HL-60 (cell line): ENCODE measurements at regions not wholly inside any gene's neighbourhood (a gene's known extent, or its start where the extent isn't known, plus 50 kb on each side); places are given as distances from the start of the nearest gene placed in this dataset.

Experiments used
- DNase-seq, 2 experiments: peaks; one replicate each; pipeline ENCODE4 v3.0.0-alpha.2; 2010 to 2020; ENCODE audit warnings: low read depth in 1 of 2, low spot score in 1 of 2
- H3K27ac ChIP-seq: fragments of 250-450 bp; sonication (Bioruptor Pico); replicated peaks from 2 replicates; pipeline ENCODE4 v1.5.1; 2020; ENCODE audit warnings: mild to moderate bottlenecking, moderate library complexity
- H3K27me3 ChIP-seq: fragments of 250-450 bp; sonication (Bioruptor Pico); 2 replicates; pipeline ENCODE4 v1.5.1; 2021; ENCODE audit warnings: mild to moderate bottlenecking, moderate library complexity; ENCODE audit not compliant: insufficient read depth, poor library complexity, severe bottlenecking
- H3K4me3 ChIP-seq: replicated peaks from 2 replicates; pipeline ENCODE4 v1.5.1; 2011; ENCODE audit warnings: mild to moderate bottlenecking, control low read depth, low read length; ENCODE audit not compliant: insufficient read depth
- CTCF ChIP-seq: IDR thresholded peaks from one replicate; pipeline ENCODE4 v1.5.1; 2011; ENCODE audit warnings: low read length, control low read depth, inconsistent platforms; ENCODE audit not compliant: insufficient read depth
- GABPA ChIP-seq: IDR thresholded peaks from 2 replicates; pipeline ENCODE4 v1.6.1; 2012; ENCODE audit warnings: low read depth
- POLR2AphosphoS5 ChIP-seq: IDR thresholded peaks from 2 replicates; pipeline ENCODE4 v1.6.1; 2012; ENCODE audit warnings: low read depth
- SPI1 ChIP-seq: IDR thresholded peaks from 2 replicates; pipeline ENCODE4 v1.6.1; 2012; ENCODE audit warnings: low read depth, mild to moderate bottlenecking, borderline replicate concordance
- TF ChIP-seq, protein P1 (sequence below): IDR thresholded peaks from 2 replicates; pipeline ENCODE4 v1.6.1; 2012; ENCODE audit warnings: low read depth; ENCODE audit not compliant: insufficient replicate concordance

DNA sequence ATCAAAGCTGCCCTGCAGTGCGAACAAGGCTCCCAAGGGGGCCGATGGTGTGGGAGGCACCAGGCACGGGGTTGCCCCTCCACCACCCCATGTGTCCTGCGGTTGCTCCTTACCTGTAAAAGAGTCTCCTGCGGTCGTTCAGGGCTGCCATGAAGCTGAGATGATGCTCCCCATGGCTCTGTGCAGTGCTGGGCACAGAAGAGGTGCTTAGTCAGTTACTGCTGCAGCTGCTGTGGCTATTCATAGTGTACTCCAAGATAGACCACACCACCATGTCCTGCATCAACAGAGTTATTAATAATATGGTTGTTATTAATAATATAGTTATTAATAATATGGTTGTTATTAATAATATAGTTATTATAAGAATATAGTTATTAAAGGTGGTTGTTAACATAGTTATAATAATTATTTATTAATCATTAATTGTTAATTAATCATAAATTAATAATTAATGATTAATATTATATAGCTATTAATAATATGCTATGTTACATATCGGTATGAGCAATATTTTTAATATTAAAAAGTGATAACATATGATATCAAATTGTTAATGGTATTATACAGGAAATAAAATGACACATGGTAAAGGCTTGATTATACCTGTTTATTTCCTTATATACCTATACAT is 97.0 kb upstream of the PFKP start:
- DNase-seq: no peak
- Histone ChIP-seq H3K27me3 (no peaks in the 10 kb centered on the region), H3K27ac (no peak overlapping the region), H3K4me3 (no peak overlapping the region)
- TF ChIP-seq CTCF: no peak
- no peak for TF ChIP-seq GABPA
- no peak for TF ChIP-seq SPI1
- TF ChIP-seq, protein P1, sequence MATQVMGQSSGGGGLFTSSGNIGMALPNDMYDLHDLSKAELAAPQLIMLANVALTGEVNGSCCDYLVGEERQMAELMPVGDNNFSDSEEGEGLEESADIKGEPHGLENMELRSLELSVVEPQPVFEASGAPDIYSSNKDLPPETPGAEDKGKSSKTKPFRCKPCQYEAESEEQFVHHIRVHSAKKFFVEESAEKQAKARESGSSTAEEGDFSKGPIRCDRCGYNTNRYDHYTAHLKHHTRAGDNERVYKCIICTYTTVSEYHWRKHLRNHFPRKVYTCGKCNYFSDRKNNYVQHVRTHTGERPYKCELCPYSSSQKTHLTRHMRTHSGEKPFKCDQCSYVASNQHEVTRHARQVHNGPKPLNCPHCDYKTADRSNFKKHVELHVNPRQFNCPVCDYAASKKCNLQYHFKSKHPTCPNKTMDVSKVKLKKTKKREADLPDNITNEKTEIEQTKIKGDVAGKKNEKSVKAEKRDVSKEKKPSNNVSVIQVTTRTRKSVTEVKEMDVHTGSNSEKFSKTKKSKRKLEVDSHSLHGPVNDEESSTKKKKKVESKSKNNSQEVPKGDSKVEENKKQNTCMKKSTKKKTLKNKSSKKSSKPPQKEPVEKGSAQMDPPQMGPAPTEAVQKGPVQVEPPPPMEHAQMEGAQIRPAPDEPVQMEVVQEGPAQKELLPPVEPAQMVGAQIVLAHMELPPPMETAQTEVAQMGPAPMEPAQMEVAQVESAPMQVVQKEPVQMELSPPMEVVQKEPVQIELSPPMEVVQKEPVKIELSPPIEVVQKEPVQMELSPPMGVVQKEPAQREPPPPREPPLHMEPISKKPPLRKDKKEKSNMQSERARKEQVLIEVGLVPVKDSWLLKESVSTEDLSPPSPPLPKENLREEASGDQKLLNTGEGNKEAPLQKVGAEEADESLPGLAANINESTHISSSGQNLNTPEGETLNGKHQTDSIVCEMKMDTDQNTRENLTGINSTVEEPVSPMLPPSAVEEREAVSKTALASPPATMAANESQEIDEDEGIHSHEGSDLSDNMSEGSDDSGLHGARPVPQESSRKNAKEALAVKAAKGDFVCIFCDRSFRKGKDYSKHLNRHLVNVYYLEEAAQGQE: no peak
- no peak for TF ChIP-seq POLR2AphosphoS5

GRCh38 chr10:2968401-2969058 is 98.8 kb upstream of the PFKP start:
- H3K27me3 ChIP-seq: no peaks in the 10 kb centered on the region
- no peak overlapping the region for H3K27ac ChIP-seq
- TF ChIP-seq GABPA: no peak
- no peak for DNase-seq
- H3K4me3 ChIP-seq: no peak overlapping the region

DNA sequence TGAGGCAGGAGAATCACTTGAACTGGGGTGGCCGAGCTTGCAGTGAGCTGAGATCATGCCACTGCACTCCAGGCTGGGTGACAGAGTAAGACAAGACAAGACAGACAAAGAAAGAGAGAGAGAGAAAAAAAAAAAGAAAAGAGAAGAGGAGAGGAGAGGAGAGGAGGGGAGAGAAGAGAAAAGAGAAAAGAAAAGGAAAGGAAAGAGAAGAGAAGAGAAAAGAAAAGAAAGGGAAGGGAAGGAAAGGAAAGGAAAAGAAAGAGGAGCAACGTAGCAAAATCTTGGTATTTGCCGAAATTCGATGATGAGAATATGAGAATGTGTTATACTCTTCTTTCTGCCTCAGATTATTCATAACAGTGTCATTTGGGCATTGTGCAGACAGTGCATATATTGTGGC is 101.2 kb upstream of the PFKP start:
- Histone ChIP-seq H3K27me3 (no peaks in the 10 kb centered on the region), H3K27ac (no peak overlapping the region), H3K4me3 (no peak overlapping the region)
- TF ChIP-seq POLR2AphosphoS5 (no peak), SPI1 (no peak), CTCF (no peak), GABPA (no peak)
- TF ChIP-seq, protein P1: no peak
- DNase-seq: no peak

- Histone ChIP-seq H3K27ac (no peak overlapping the region), H3K4me3 (no peak overlapping the region), H3K27me3 (no peaks in the 10 kb centered on the region)
- DNase-seq: no peak
- TF ChIP-seq, protein P1: peak; percentile 91
- no peak for TF ChIP-seq CTCF
- TF ChIP-seq GABPA: no peak
- no peak for TF ChIP-seq POLR2AphosphoS5
Observed at GRCh38 chr10:2964632-2965296, 102.6 kb upstream of the PFKP start.
